HepG2 (cell line): ENCODE measurements at regions not wholly inside any gene's neighbourhood (a gene's known extent, or its start where the extent isn't known, plus 50 kb on each side); places are given as distances from the start of the nearest gene placed in this dataset.

ENCODE experiments used
- CTCF ChIP-seq: sonication (generic); formaldehyde crosslinking; IDR thresholded peaks from 2 replicates; pipeline ENCODE4 v1.5.0; 2020; ENCODE audit warnings: mild to moderate bottlenecking, missing genetic modification reagents, moderate library complexity
- DMTF1 ChIP-seq: sonication (generic); formaldehyde crosslinking; IDR thresholded peaks from 2 replicates; pipeline ENCODE4 v1.4.0; 2020; ENCODE audit warnings: mild to moderate bottlenecking, missing genetic modification reagents
- EHMT2 ChIP-seq: fragments of 200-600 bp; sonication (generic); IDR thresholded peaks from 2 replicates; pipeline ENCODE4 v1.7.0; 2017; ENCODE audit warnings: antibody characterized with exemption, low read depth, low read length, borderline replicate concordance
- HMGA1 ChIP-seq: sonication (generic); formaldehyde crosslinking; conservative IDR thresholded peaks from 2 replicates; pipeline ENCODE4 v1.4.0; 2020; ENCODE audit warnings: missing genetic modification reagents
- MXD1 ChIP-seq: sonication (generic); formaldehyde crosslinking; IDR thresholded peaks from 2 replicates; pipeline ENCODE4 v1.4.0; 2020; ENCODE audit warnings: mild to moderate bottlenecking, missing genetic modification reagents
- MYNN ChIP-seq: sonication (generic); formaldehyde crosslinking; IDR thresholded peaks from 2 replicates; pipeline ENCODE4 v1.4.0; 2020; ENCODE audit warnings: mild to moderate bottlenecking, low read depth, missing genetic modification reagents
- ZNF253 ChIP-seq: sonication (generic); formaldehyde crosslinking; IDR thresholded peaks from 2 replicates; pipeline ENCODE4 v1.8.0; 2022; ENCODE audit warnings: mild to moderate bottlenecking, missing genetic modification reagents, borderline replicate concordance
- ZNF256 ChIP-seq: sonication (generic); formaldehyde crosslinking; conservative IDR thresholded peaks from 2 replicates; pipeline ENCODE4 v1.4.0; 2020; ENCODE audit warnings: missing genetic modification reagents

GRCh38 chr12:104890476-104891096 lies 67.5 kb downstream of the SLC41A2 start:
- TF ChIP-seq ZNF253 (CRISPR knock-in tag) (no peak), ZNF256 (CRISPR knock-in tag) (no peak), HMGA1 (CRISPR knock-in tag) (no peak), MXD1 (CRISPR knock-in tag) (no peak), CTCF (CRISPR knock-in tag) (no peak), MYNN (CRISPR knock-in tag) (no peak), EHMT2 (no peak), DMTF1 (CRISPR knock-in tag) (no peak)
